K562 (cell line): ENCODE measurements at regions not wholly inside any gene's neighbourhood (a gene's known extent, or its start where the extent isn't known, plus 50 kb on each side); places are given as distances from the start of the nearest gene placed in this dataset.

ENCODE experiments used
- ETV6 ChIP-seq, 3 experiments: fragments of 150-350 bp in 1 of 3; sonication (generic) in 1 of 3; formaldehyde crosslinking in 1 of 3; IDR thresholded peaks; 2 replicates each; pipeline versions ENCODE4 v1.6.1 to v1.8.0; 2014 to 2022; ENCODE audit warnings: borderline replicate concordance in 2 of 3, low read depth in 2 of 3, antibody characterized with exemption in 1 of 3, low read length in 1 of 3, mild to moderate bottlenecking in 1 of 3, missing genetic modification reagents in 1 of 3
- KLF10 ChIP-seq: fragments of 250-450 bp; sonication (Bioruptor Pico); IDR thresholded peaks from 2 replicates; pipeline ENCODE4 v1.6.1; 2021; ENCODE audit warnings: matching md5 sums
- RBFOX2 ChIP-seq: fragments of 200-400 bp; formaldehyde crosslinking; IDR thresholded peaks from 2 replicates; pipeline ENCODE4 v1.6.1; 2017; ENCODE audit warnings: low read depth, mild to moderate bottlenecking, low read length, moderate library complexity
- ZNF274 ChIP-seq: IDR thresholded peaks from 2 replicates; pipeline ENCODE4 v1.6.1; 2011; ENCODE audit warnings: low read depth, mild to moderate bottlenecking, low read length, moderate library complexity, borderline replicate concordance
- TF ChIP-seq, protein P1 (sequence below), 3 experiments: IDR thresholded peaks in 2 of 3; conservative IDR thresholded peaks in 1 of 3; 2 replicates each; pipeline ENCODE4 v1.5.1; 2011 to 2012; ENCODE audit warnings: low read length in 3 of 3, mild to moderate bottlenecking in 3 of 3, control low read depth in 2 of 3, improper control_type of control experiment in 1 of 3, inconsistent platforms in 1 of 3, low read depth in 1 of 3, mixed read lengths in 1 of 3, moderate library complexity in 1 of 3; ENCODE audit not compliant: insufficient read depth in 2 of 3

DNA sequence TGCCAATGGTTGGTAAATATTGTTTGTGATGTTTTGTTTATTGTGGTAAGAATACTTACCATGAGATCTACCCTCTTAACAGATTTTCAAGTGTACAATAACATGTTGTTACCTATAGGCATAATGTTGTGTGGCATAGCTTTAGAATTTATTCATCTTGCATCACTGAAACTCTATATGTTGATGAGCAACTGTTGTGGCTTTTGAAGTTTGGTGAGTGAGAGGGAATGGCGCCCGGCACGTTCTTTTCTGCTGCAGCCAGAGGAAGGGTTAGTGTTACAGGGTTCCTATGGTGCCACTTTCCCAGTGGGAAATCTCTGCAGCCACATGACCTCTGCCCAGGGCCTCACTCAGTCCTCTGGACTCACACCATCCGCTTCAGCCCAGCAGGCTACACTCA, 342.5 kb upstream of the ADGRL2 start:
- TF ChIP-seq ZNF274, result no peak
- TF ChIP-seq, protein P1, sequence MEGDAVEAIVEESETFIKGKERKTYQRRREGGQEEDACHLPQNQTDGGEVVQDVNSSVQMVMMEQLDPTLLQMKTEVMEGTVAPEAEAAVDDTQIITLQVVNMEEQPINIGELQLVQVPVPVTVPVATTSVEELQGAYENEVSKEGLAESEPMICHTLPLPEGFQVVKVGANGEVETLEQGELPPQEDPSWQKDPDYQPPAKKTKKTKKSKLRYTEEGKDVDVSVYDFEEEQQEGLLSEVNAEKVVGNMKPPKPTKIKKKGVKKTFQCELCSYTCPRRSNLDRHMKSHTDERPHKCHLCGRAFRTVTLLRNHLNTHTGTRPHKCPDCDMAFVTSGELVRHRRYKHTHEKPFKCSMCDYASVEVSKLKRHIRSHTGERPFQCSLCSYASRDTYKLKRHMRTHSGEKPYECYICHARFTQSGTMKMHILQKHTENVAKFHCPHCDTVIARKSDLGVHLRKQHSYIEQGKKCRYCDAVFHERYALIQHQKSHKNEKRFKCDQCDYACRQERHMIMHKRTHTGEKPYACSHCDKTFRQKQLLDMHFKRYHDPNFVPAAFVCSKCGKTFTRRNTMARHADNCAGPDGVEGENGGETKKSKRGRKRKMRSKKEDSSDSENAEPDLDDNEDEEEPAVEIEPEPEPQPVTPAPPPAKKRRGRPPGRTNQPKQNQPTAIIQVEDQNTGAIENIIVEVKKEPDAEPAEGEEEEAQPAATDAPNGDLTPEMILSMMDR (IDR thresholded peaks at IDR 0.05 in 2 of 3, conservative IDR thresholded peaks at IDR 0.05 in 1 of 3; ENCODE audit: insufficient read depth in 2 of 3, low read depth in 1 of 3, low read length in 3 of 3), result no peak
- no peak for TF ChIP-seq ETV6 (IDR thresholded peaks at IDR 0.05; ENCODE audit: borderline replicate concordance in 1 of 2, low read depth in 2 of 2, low read length in 1 of 2)
- no peak for TF ChIP-seq ETV6 (CRISPR knock-in tag; IDR thresholded peaks at IDR 0.05; ENCODE audit: borderline replicate concordance)
- no peak for TF ChIP-seq KLF10 (CRISPR knock-in tag)
- no peak for TF ChIP-seq RBFOX2
